Sigmoid colon (tissue), 4 donors: ENCODE measurements at regions not wholly inside any gene's neighbourhood (a gene's known extent, or its start where the extent isn't known, plus 50 kb on each side); places are given as distances from the start of the nearest gene placed in this dataset.

Experiments used
- CTCF ChIP-seq, 4 experiments: fragments of 450-650 bp in 3 of 4; fragments of 200-600 bp in 1 of 4; IDR thresholded peaks; one replicate each; pipeline ENCODE4 v1.5.1; 2016 to 2019; ENCODE audit warnings: antibody characterized with exemption in 4 of 4, mild to moderate bottlenecking in 3 of 4, moderate library complexity in 2 of 4
- EP300 ChIP-seq, 4 donors: sonication (generic); formaldehyde crosslinking; IDR thresholded peaks; one replicate each; pipeline ENCODE4 v1.6.1; 2017; ENCODE audit warnings: antibody characterized with exemption in 4 of 4

- TF ChIP-seq CTCF (IDR thresholded peaks at IDR 0.05) = no peak
- no peak for TF ChIP-seq EP300 (IDR thresholded peaks at IDR 0.05)
These were observed 517.7 kb upstream of the WWC1 start for GRCh38 chr5:167773668-167774301.
